CD14-positive monocyte (primary cell): ENCODE measurements at regions not wholly inside any gene's neighbourhood (a gene's known extent, or its start where the extent isn't known, plus 50 kb on each side); places are given as distances from the start of the nearest gene placed in this dataset.

Source experiments
- DNase-seq, 3 donors: peaks; one replicate each; pipeline ENCODE4 v3.0.0-alpha.2; 2011 to 2022
- H2AFZ ChIP-seq: 2 replicates; pipeline ENCODE4 v1.6.0; 2012; ENCODE audit warnings: mild to moderate bottlenecking, low read depth, low read length, inconsistent platforms; ENCODE audit not compliant: insufficient read depth, poor library complexity, severe bottlenecking
- H3K27ac ChIP-seq, 2 donors: 1 replicate in 1 of 2; 2 replicates in 1 of 2; pipeline ENCODE4 v1.5.1; 2012 to 2013; ENCODE audit warnings: low read length in 2 of 2, control low read depth in 1 of 2, inconsistent platforms in 1 of 2, low read depth in 1 of 2, mild to moderate bottlenecking in 1 of 2
- H3K27me3 ChIP-seq, 2 donors: one replicate each; pipeline versions ENCODE4 v1.6.0 to v1.6.1; 2011 to 2013; ENCODE audit warnings: low read length in 2 of 2; ENCODE audit not compliant: control insufficient read depth in 2 of 2, insufficient read depth in 2 of 2
- H3K36me3 ChIP-seq, 2 donors: replicated peaks in 1 of 2; 1 replicate in 1 of 2; 2 replicates in 1 of 2; pipeline versions ENCODE4 v1.5.1 to v1.6.1; 2012 to 2013; ENCODE audit warnings: low read length in 2 of 2, control low read depth in 1 of 2, inconsistent platforms in 1 of 2, mild to moderate bottlenecking in 1 of 2; ENCODE audit not compliant: insufficient read depth in 2 of 2, control insufficient read depth in 1 of 2
- H3K4me1 ChIP-seq, 2 donors: 1 replicate in 1 of 2; 2 replicates in 1 of 2; pipeline versions ENCODE4 v1.5.1 to v1.6.1; 2012 to 2013; ENCODE audit warnings: low read length in 2 of 2, control low read depth in 1 of 2, inconsistent platforms in 1 of 2, mild to moderate bottlenecking in 1 of 2, moderate library complexity in 1 of 2; ENCODE audit not compliant: insufficient read depth in 2 of 2, control insufficient read depth in 1 of 2
- H3K4me2 ChIP-seq: replicated peaks from 2 replicates; pipeline ENCODE3; 2012; ENCODE audit warnings: low read length, moderate library complexity, mild to moderate bottlenecking; ENCODE audit not compliant: poor library complexity, severe bottlenecking; ENCODE audit errors: extremely low read depth
- H3K4me3 ChIP-seq, 3 experiments: fragments of 200-600 bp in 1 of 3; sonication (generic) in 1 of 3; replicated peaks in 1 of 3; 1 replicate in 2 of 3; 2 replicates in 1 of 3; pipeline ENCODE4 v1.5.1; 2011 to 2013; ENCODE audit warnings: low read length in 3 of 3, mild to moderate bottlenecking in 3 of 3, control low read depth in 2 of 3, low read depth in 2 of 3, inconsistent platforms in 1 of 3, moderate library complexity in 1 of 3
- H3K79me2 ChIP-seq: 2 replicates; pipeline ENCODE4 v1.6.0; 2012; ENCODE audit warnings: mild to moderate bottlenecking, control low read depth, inconsistent platforms, low read length, moderate library complexity; ENCODE audit not compliant: insufficient read depth
- H3K9ac ChIP-seq: 2 replicates; pipeline ENCODE4 v1.6.0; 2017; ENCODE audit warnings: low read length, mild to moderate bottlenecking; ENCODE audit not compliant: insufficient read depth, poor library complexity, severe bottlenecking
- H3K9me3 ChIP-seq, 2 donors: replicated peaks in 1 of 2; 1 replicate in 1 of 2; 2 replicates in 1 of 2; pipeline versions ENCODE4 v1.5.1 to v1.6.1; 2012 to 2013; ENCODE audit warnings: low read length in 2 of 2, control low read depth in 1 of 2; ENCODE audit not compliant: control insufficient read depth in 1 of 2, insufficient read depth in 1 of 2
- H4K20me1 ChIP-seq: 2 replicates; pipeline ENCODE4 v1.6.0; 2012; ENCODE audit warnings: mild to moderate bottlenecking, low read length, control low read depth, moderate library complexity; ENCODE audit not compliant: insufficient read depth
- H3K27ac Mint-ChIP-seq, 7 donors: one replicate each; pipeline ENCODE4 v1.8.0; 2020; ENCODE audit warnings: mild to moderate bottlenecking in 7 of 7, mixed read lengths in 7 of 7, moderate library complexity in 6 of 7, inconsistent platforms in 2 of 7
- H3K27me3 Mint-ChIP-seq, 3 donors: one replicate each; pipeline ENCODE4 v1.8.0; 2021 to 2022; ENCODE audit warnings: low read depth in 3 of 3, mild to moderate bottlenecking in 3 of 3, mixed read lengths in 3 of 3, moderate library complexity in 3 of 3, inconsistent platforms in 1 of 3
- H3K36me3 Mint-ChIP-seq, 2 donors: one replicate each; pipeline ENCODE4 v1.8.0; 2020; ENCODE audit warnings: mixed read lengths in 2 of 2, inconsistent platforms in 1 of 2, mild to moderate bottlenecking in 1 of 2
- H3K4me1 Mint-ChIP-seq: one replicate; pipeline ENCODE4 v1.8.0; 2020; ENCODE audit warnings: mild to moderate bottlenecking, mixed read lengths
- H3K4me3 Mint-ChIP-seq, 2 donors: one replicate each; pipeline ENCODE4 v1.8.0; 2020; ENCODE audit warnings: mild to moderate bottlenecking in 2 of 2, mixed read lengths in 2 of 2, moderate library complexity in 1 of 2
- H3K9me3 Mint-ChIP-seq, 7 donors: one replicate each; pipeline ENCODE4 v1.8.0; 2020 to 2022; ENCODE audit warnings: mixed read lengths in 7 of 7, mild to moderate bottlenecking in 6 of 7, moderate library complexity in 6 of 7, inconsistent platforms in 2 of 7
- CTCF ChIP-seq: fragments of 200-600 bp; IDR thresholded peaks from one replicate; pipeline ENCODE4 v1.8.0; 2022; ENCODE audit warnings: antibody characterized with exemption, mild to moderate bottlenecking
- WGBS: methylation state at CpG from one replicate; pipeline ENCODE4 v1.1.5; 2013; ENCODE audit warnings: missing lambda C conversion rate; ENCODE audit not compliant: insufficient coverage; 5-methylcytosine and 5-hydroxymethylcytosine counted together
- intact Hi-C, 2 donors: fragments of 100-400 bp; cut with micrococcal nuclease; formaldehyde crosslinking; loops; one replicate each; pipeline versions ENCODE4 v1.15.0 to v1.15.1; 2023

GRCh38 chr5:104001136-104001535, 438.5 kb upstream of the NUDT12 start:
- H4K20me1 ChIP-seq = no peaks in the 10 kb centered on the region
- Mint-ChIP-seq H3K27me3 (no peaks in the 10 kb centered on the region), H3K36me3 (no peaks in the 10 kb centered on the region), H3K27ac (no peak overlapping the region), H3K4me1 (no peaks in the 10 kb centered on the region), H3K9me3 (peaks cover 0 to 10% (median 3%) of the 10 kb centered on the region in 7 donors), H3K4me3 (no peak overlapping the region)
- no peak overlapping the region for H3K4me2 ChIP-seq
- TF ChIP-seq CTCF = no peak
- no peak overlapping the region for H3K4me3 ChIP-seq
- no peaks in the 10 kb centered on the region for H3K4me1 ChIP-seq
- no peak overlapping the region for H2AFZ ChIP-seq
- no peak overlapping the region for H3K9ac ChIP-seq
- intact Hi-C loops = no loop called here
- no peaks in the 10 kb centered on the region for H3K27me3 ChIP-seq
- DNase-seq = no peak
- no CpG with 5 or more reads among the region's 2 CpGs for WGBS
- no peaks in the 10 kb centered on the region for H3K36me3 ChIP-seq
- H3K79me2 ChIP-seq = no peaks in the 10 kb centered on the region
- peaks cover 6 to 8% of the 10 kb centered on the region in 2 donors for H3K9me3 ChIP-seq
- H3K27ac ChIP-seq = no peak overlapping the region

- intact Hi-C loops = no loop called here
- no peak overlapping the region for H3K4me3 ChIP-seq
- no peaks in the 10 kb centered on the region for H3K4me1 ChIP-seq
- H3K36me3 ChIP-seq = no peaks in the 10 kb centered on the region
- no peaks in the 10 kb centered on the region for H3K27me3 ChIP-seq
- H3K4me3 Mint-ChIP-seq = no peak overlapping the region
- no peaks in the 10 kb centered on the region for H3K36me3 Mint-ChIP-seq
- WGBS = no CpG with 5 or more reads among the region's 1 CpG
- no peaks in the 10 kb centered on the region for H3K27me3 Mint-ChIP-seq
- TF ChIP-seq CTCF = no peak
- no peak for DNase-seq
- peaks cover 0 to 4% of the 10 kb centered on the region in 2 donors for H3K9me3 ChIP-seq
- no peak overlapping the region for H3K9ac ChIP-seq
- peaks cover 0 to 7% (median 3%) of the 10 kb centered on the region in 7 donors for H3K9me3 Mint-ChIP-seq
- no peaks in the 10 kb centered on the region for H3K4me1 Mint-ChIP-seq
- no peaks in the 10 kb centered on the region for H3K79me2 ChIP-seq
- no peak overlapping the region for H2AFZ ChIP-seq
- no peaks in the 10 kb centered on the region for H4K20me1 ChIP-seq
- no peak overlapping the region for H3K27ac ChIP-seq
- H3K27ac Mint-ChIP-seq = no peak overlapping the region
- H3K4me2 ChIP-seq = no peak overlapping the region
Observed at GRCh38 chr5:103993031-103993430, 430.4 kb upstream of the NUDT12 start.
